Gastrocnemius medialis (tissue), 4 donors: ENCODE measurements at regions not wholly inside any gene's neighbourhood (a gene's known extent, or its start where the extent isn't known, plus 50 kb on each side); places are given as distances from the start of the nearest gene placed in this dataset.

ENCODE experiments used
- ATAC-seq, 2 donors: fragments of 150-250 bp; one replicate each; pipeline ENCODE4 v1.9.1; 2016
- DNase-seq, 2 donors: peaks; one replicate each; pipeline ENCODE4 v3.0.0-alpha.2; 2019
- H3K27ac ChIP-seq, 4 donors: fragments of 200-600 bp; sonication (generic); 1 replicate in 1 of 4; 2 replicates in 3 of 4; pipeline ENCODE4 v1.5.1; 2016 to 2018; ENCODE audit warnings: mild to moderate bottlenecking in 2 of 4, moderate library complexity in 1 of 4
- H3K27me3 ChIP-seq, 3 donors: fragments of 200-600 bp; sonication (generic) in 2 of 3; 1 replicate in 1 of 3; 2 replicates in 2 of 3; pipeline versions ENCODE4 v1.5.1 to v1.6.0; 2016 to 2019; ENCODE audit warnings: mild to moderate bottlenecking in 1 of 3, moderate library complexity in 1 of 3
- H3K36me3 ChIP-seq, 2 donors: fragments of 200-600 bp; sonication (generic) in 1 of 2; one replicate each; pipeline ENCODE4 v1.5.1; 2017 to 2018
- H3K4me1 ChIP-seq, 2 donors: fragments of 200-600 bp; sonication (generic) in 1 of 2; one replicate each; pipeline ENCODE4 v1.5.1; 2016 to 2017; ENCODE audit warnings: mild to moderate bottlenecking in 2 of 2
- H3K4me3 ChIP-seq, 4 donors: fragments of 200-600 bp; sonication (generic) in 3 of 4; 1 replicate in 1 of 4; 2 replicates in 3 of 4; pipeline ENCODE4 v1.5.1; 2016 to 2019; ENCODE audit warnings: mild to moderate bottlenecking in 2 of 4
- H3K9me3 ChIP-seq, 3 donors: fragments of 200-600 bp; sonication (generic) in 2 of 3; 1 replicate in 1 of 3; 2 replicates in 2 of 3; pipeline ENCODE4 v1.5.1; 2016 to 2019
- POLR2A ChIP-seq, 2 donors: fragments of 450-650 bp; IDR thresholded peaks; one replicate each; pipeline ENCODE4 v1.6.1; 2017; ENCODE audit warnings: antibody characterized with exemption in 2 of 2, mild to moderate bottlenecking in 2 of 2, moderate library complexity in 2 of 2
- in situ Hi-C, 4 donors: fragments of 200-750 bp; cut with MboI; loops; one replicate each; pipeline versions ENCODE4 v1.15.0 to v1.8.0; 2017; ENCODE audit warnings: low sequenced_read_pairs in 4 of 4
- intact Hi-C: fragments of 100-400 bp; cut with DNase I; formaldehyde crosslinking; loops from one replicate; pipeline ENCODE4 v1.15.1; 2023; ENCODE audit warnings: low total_unique reads
- TF ChIP-seq, protein P1 (sequence below), 5 experiments: fragments of 450-650 bp in 3 of 5; fragments of 200-600 bp in 2 of 5; sonication (generic) in 2 of 5; IDR thresholded peaks in 4 of 5; conservative IDR thresholded peaks in 1 of 5; 1 replicate in 4 of 5; 2 replicates in 1 of 5; pipeline ENCODE4 v1.5.1; 2016 to 2019; ENCODE audit warnings: antibody characterized with exemption in 5 of 5, mild to moderate bottlenecking in 3 of 5, moderate library complexity in 3 of 5

DNA sequence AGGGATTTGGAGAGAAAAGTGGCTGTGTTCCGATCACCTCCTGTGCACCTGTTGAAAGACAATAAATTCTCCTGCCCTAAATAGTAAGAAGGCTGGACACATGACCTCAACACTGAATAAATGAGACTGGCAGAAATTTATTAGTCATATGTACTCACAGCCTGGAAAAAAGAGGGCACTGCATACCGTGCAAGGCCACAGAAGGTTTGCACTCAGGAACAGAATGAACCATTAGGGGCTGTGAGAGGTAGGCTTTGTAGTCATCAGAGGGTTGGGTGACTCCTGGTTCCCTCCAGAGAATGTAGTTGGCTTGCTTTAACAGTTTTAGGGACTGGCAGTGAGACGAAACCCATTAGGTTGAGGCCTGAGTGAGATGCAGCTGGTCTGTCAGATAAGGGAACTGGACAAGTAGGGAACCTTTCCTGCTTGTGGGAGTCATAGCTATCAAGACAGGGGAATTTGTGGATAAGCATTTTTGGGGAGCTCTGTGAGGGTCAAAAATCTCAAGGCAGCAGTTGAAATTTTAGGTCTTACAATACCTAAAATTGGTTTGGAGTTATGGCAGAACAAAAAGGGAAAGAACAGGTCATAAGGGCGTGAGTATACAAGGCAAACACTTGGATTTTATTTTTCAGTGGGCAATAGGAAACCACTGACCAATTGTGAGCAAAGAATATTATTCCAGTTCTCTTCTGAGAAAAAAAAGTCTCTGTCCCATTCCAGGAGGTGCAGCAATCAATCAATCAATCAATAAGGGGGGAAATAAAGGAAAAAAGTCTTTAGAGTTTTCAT, 67.9 kb upstream of the BTN3A2 start:
- H3K27ac ChIP-seq = peak overlapping the region; percentile 88 to 94 (median 90)
- in situ Hi-C loops (loop anchor here in 1 of 4 donors (25.0 kb wide), 2 partner anchors 260 to 840 kb away; a partner anchor contains a TSS), intact Hi-C loops (no loop called here)

DNA sequence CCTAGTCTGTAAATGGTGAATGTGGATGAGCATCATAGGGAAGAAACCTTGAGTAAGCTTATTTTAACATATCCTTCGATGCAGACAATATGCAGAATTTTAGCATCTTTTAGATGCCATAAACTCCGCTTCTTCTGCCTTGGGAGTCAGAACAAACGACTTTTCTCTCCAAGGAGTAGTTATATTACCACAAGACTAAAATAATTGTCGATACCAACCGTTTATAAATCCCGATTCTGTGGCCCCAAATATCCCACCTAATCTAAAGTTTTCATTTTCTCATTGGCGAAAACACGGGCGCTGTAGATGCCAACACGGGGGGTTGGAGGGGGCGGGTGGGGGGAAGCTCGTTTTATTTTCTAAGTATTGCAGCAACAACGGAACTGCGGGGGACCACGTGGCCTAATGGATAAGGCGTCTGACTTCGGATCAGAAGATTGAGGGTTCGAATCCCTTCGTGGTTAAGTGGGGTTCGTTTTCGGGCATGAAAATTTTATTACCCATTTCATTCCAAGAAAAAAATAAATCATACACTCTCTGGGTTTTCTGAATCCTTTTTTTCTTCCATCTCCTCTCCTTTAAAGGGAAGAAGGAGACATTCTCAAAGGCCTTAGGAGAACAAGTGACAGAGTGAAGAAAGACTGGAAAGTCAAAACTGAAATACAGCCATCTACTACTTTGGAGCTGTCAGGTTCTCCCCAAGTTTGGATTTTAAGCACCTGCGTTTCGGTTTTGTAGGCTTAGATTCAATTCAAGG, 65.5 kb upstream of the BTN3A2 start:
- intact Hi-C loops = no loop called here
- no peak for ATAC-seq

More for the DNA sequence above, 67.9 kb upstream of the BTN3A2 start:
- Histone ChIP-seq H3K4me3 (peak overlapping the region in 1 of 4 donors; percentile 20), H3K27me3 (no peaks in the 10 kb centered on the region), H3K36me3 (no peaks in the 10 kb centered on the region), H3K9me3 (no peaks in the 10 kb centered on the region), H3K4me1 (peaks cover 33 to 44% of the 10 kb centered on the region in 2 donors)
- ATAC-seq (peak; percentile 88 to 90), DNase-seq (peak; percentile 63 to 79)
- TF ChIP-seq, protein P1, sequence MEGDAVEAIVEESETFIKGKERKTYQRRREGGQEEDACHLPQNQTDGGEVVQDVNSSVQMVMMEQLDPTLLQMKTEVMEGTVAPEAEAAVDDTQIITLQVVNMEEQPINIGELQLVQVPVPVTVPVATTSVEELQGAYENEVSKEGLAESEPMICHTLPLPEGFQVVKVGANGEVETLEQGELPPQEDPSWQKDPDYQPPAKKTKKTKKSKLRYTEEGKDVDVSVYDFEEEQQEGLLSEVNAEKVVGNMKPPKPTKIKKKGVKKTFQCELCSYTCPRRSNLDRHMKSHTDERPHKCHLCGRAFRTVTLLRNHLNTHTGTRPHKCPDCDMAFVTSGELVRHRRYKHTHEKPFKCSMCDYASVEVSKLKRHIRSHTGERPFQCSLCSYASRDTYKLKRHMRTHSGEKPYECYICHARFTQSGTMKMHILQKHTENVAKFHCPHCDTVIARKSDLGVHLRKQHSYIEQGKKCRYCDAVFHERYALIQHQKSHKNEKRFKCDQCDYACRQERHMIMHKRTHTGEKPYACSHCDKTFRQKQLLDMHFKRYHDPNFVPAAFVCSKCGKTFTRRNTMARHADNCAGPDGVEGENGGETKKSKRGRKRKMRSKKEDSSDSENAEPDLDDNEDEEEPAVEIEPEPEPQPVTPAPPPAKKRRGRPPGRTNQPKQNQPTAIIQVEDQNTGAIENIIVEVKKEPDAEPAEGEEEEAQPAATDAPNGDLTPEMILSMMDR (IDR thresholded peaks at IDR 0.05 in 4 of 5, conservative IDR thresholded peaks at IDR 0.05 in 1 of 5) = no peak
- peak in 1 of 2 donors; percentile 54 for TF ChIP-seq POLR2A (IDR thresholded peaks at IDR 0.05)

DNA sequence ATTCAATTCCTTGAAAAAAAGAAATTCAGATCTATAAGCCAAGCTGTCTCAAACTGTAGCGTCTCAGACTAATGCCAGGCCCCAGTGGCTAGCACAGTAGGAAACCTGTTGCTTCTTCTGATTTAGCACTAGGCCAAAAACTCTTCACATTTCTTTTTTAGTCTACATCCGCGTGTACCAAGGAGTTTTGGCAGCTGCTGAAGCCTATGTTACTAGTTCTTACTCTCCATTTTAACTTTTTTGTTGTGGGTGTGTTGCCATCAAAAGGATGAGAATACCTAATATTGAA, 65.0 kb upstream of the BTN3A2 start:
- Histone ChIP-seq H3K27ac (no peak overlapping the region), H3K4me1 (peaks cover 25 to 29% of the 10 kb centered on the region in 2 donors), H3K4me3 (no peak overlapping the region), H3K36me3 (no peaks in the 10 kb centered on the region), H3K27me3 (no peaks in the 10 kb centered on the region), H3K9me3 (no peaks in the 10 kb centered on the region)
- intact Hi-C loops (no loop called here), in situ Hi-C loops (no loop called here)
- TF ChIP-seq POLR2A (IDR thresholded peaks at IDR 0.05) = no peak
- TF ChIP-seq, protein P1 (IDR thresholded peaks at IDR 0.05 in 4 of 5, conservative IDR thresholded peaks at IDR 0.05 in 1 of 5) = no peak
- ATAC-seq (no peak), DNase-seq (no peak)

More for the DNA sequence above, 65.5 kb upstream of the BTN3A2 start:
- TF ChIP-seq POLR2A (IDR thresholded peaks at IDR 0.05) = no peak
- TF ChIP-seq, protein P1 (IDR thresholded peaks at IDR 0.05 in 4 of 5, conservative IDR thresholded peaks at IDR 0.05 in 1 of 5) = no peak
- DNase-seq = no peak
- H3K36me3 ChIP-seq = no peaks in the 10 kb centered on the region
- in situ Hi-C loops = loop anchor here in 1 of 4 donors (25.0 kb wide), 2 partner anchors 262 to 838 kb away; a partner anchor contains a TSS
- no peaks in the 10 kb centered on the region for H3K9me3 ChIP-seq
- no peak overlapping the region for H3K4me3 ChIP-seq
- no peaks in the 10 kb centered on the region for H3K27me3 ChIP-seq
- H3K4me1 ChIP-seq = peaks cover 29 to 34% of the 10 kb centered on the region in 2 donors
- H3K27ac ChIP-seq = no peak overlapping the region

DNA sequence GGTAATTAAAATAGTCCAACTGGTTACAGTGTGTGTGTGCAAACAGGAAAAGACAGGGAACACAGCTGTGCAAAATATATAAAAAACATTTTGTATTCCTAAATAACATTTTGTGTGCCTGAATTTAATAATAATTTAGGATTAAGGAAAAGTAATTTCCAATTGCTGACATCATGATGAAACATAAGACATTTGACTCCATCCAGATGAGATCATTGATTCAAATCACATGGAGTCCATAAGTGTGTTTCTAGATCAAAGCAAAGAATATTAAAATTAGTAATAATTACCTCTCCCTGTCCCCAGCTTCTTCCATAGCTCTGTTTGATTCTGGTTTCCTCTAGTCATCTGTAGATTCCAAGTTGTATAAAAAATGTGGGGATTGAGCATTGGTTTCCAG, 64.6 kb upstream of the BTN3A2 start:
- H3K36me3 ChIP-seq = no peaks in the 10 kb centered on the region
- no peak for TF ChIP-seq POLR2A (IDR thresholded peaks at IDR 0.05)
- TF ChIP-seq, protein P1 (IDR thresholded peaks at IDR 0.05 in 4 of 5, conservative IDR thresholded peaks at IDR 0.05 in 1 of 5) = no peak
- no peaks in the 10 kb centered on the region for H3K27me3 ChIP-seq
- no peak overlapping the region for H3K27ac ChIP-seq
- no peak overlapping the region for H3K4me3 ChIP-seq
- intact Hi-C loops = no loop called here
- no peaks in the 10 kb centered on the region for H3K9me3 ChIP-seq
- in situ Hi-C loops = no loop called here
- H3K4me1 ChIP-seq = peaks cover 21 to 25% of the 10 kb centered on the region in 2 donors
- ATAC-seq (no peak), DNase-seq (no peak)
